AG08396 (cell line): ENCODE measurements at regions not wholly inside any gene's neighbourhood (a gene's known extent, or its start where the extent isn't known, plus 50 kb on each side); places are given as distances from the start of the nearest gene placed in this dataset.

Experiments used
- DNase-seq: peaks from one replicate; pipeline ENCODE4 v3.0.0; 2012; ENCODE audit warnings: low spot score, mixed read lengths

GRCh38 chr12:28601570-28602058, 411.4 kb downstream of the CCDC91 start:
- no peak for DNase-seq

DNA sequence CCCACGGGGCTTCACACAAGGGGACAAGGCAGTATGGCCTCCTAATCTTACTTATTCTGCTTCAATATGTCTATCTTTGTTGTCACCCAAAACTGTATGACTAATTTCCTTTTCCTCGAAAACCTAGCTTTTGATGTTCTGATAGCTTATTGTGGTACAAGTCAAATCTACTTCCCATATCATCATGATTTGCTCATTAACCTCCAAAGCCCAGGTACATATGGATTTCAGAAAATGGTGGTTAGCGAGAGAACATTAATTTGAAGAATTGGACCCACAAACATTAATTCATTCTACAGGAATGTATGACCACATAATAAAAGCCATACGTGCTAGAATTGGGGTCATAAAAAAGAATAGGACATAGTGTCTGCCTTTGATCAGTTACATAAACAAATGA, 412.5 kb downstream of the CCDC91 start:
- no peak for DNase-seq

- DNase-seq: no peak
Observed at GRCh38 chr12:28603239-28603638, 413.0 kb downstream of the CCDC91 start.

- DNase-seq: no peak
Observed at GRCh38 chr12:28603801-28604200, 413.5 kb downstream of the CCDC91 start.

DNA sequence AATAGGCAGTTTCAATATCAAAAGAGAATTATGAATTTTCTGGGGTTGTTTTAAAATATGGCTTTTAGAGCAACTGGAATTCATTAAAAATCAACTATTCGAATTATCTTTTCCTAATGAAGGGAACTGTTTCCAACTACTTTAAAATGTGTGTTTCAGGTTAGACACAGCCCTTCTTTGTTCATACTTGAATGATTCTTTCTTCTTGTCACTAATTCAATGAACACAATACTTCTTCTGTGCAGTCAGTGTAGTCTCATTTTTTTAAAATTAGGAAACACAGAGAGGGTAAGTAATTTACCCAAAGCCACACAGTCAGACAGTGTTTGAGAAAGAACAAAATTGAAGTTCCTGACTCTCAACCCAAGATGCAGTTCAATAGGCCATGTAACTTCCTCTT, 414.0 kb downstream of the CCDC91 start:
- DNase-seq: no peak

DNA sequence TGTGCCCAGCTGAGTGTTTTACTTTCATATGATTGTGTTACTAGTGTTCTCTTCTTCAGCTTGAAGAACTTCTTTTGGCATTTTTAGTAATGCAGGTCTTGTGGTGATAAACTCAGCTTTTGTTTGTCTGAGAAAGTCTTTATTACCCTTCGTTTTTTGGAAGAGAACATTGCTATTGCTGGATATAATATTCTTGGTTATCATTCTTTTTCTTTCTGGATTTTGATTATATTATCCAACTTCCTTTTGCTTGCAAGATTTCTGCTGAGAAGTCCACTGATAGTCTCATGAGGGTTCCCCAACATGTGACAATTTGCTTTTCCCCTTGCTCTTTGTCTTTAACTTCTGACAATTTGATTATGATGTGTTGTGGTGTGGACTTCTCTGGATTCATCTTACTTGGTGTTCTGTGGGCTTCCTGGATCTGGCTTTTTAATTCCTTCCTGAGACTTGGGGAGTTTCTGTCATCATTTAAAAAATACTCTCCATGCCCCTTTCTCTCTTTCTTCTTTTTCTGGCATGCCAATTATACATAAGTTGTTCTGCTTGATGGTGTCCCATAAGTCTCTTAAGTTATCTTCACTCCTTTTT, 416.8 kb downstream of the CCDC91 start:
- no peak for DNase-seq

DNA sequence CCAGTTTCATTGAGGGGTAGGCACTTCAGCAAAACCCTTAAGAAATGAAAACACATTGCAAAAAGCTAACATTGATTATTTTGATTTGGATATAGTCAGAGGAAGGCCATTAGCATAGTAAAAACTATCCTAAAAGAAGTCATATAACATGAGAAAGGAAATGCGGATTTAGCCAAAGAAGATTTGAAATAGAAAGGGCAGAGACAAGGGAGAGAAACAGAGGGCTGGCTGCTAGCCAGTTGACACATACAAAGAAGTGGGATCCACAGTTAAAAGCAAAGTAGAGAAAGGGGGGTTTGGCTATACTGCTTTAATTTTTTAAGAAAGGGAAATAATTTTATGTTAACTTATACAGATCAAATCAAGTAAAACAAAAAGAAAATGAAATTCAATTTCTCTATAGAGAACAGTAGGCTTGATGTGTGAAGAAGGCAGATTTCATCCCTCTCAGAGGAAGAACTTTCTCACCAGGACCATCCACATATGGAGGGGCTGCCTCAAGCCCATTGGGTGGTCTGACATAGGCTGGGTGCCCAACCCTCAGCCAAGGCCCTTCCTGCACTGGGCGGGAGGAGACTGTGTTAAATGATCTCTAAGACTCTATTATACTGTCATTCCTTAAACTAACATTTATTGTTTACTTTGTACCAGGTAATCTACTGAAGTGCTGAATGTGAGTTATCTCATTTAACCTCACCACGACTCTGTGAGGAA, 420.3 kb downstream of the CCDC91 start:
- DNase-seq: no peak

- DNase-seq: peak; percentile 32
Observed at GRCh38 chr12:28611115-28611435, 420.8 kb downstream of the CCDC91 start.

GRCh38 chr12:28611449-28611848, 421.2 kb downstream of the CCDC91 start:
- DNase-seq: no peak

DNA sequence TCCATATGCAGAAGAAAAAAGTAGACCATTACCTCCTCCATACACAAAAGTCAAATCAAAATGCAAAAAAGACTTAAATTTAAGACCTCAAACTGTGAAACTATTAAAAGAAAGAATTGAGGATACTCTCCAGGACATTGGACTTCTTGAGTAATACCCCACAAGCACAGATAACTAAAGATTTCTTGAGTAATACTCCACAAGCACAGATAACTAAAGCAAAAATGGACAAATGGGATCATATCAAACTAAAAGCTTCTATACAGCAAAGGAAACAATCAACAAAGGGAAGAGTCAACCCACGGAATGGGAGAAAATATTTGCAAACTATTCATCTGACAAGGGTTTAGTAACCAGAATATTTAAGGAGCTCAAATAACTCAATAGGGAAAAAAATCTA, 427.9 kb downstream of the CCDC91 start:
- DNase-seq: no peak

DNA sequence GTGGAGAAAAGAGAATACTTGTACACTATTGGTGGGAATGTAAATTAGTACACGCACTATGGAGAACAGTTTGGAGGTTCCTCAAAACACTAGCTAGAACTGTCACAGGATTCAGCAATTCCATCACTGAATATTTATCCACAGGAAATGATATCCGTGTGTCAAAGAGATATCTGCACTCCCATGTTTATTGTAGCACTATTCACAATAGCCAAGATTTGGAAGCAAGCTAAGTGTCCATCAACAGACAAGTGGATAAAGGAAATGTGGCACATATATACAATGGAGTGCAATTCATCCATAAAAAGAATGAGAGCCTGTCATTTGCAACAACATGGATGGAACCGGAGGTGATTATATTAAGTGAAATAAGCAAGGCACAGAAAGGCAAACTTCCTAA, 428.5 kb downstream of the CCDC91 start:
- no peak for DNase-seq

DNA sequence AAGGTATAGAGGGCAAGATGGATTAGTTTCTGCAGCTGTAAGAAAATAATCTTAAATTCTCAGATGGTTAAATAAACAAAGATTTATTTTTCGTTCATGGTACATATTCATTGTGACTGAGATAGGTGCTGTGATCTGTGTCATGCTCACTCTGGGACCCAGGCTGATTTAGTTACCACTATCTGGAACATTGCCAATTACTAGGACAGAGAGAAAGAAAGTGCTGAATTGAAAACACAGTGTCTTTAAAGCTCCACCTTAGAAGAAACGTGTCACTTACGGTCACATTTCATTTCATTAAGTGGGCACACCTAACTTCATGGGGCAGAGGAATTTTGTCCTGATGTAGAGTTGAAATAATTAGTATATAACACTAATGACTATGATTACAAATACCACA, 430.0 kb downstream of the CCDC91 start:
- DNase-seq: no peak

DNA sequence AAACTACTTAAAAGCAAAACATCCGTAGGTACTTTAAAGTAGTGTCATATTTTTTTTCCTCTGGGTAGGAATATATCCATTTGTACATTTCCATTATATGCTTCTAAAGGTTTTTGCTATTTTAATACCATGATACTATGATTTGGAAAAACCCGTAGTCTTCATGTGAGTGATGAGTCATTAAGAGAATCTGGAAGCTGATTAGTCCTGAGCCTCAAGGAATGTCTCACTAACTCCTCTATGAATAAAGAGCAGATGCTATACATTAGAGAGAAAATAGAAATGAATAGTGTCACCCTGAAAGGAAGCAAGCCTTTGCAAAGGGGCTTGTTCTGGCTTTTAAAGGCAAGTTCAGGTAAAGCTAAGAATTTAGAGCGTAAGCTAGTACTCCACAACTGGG, 432.1 kb downstream of the CCDC91 start:
- no peak for DNase-seq

- DNase-seq: no peak
Observed at GRCh38 chr12:28626504-28626903, 436.2 kb downstream of the CCDC91 start.

DNA sequence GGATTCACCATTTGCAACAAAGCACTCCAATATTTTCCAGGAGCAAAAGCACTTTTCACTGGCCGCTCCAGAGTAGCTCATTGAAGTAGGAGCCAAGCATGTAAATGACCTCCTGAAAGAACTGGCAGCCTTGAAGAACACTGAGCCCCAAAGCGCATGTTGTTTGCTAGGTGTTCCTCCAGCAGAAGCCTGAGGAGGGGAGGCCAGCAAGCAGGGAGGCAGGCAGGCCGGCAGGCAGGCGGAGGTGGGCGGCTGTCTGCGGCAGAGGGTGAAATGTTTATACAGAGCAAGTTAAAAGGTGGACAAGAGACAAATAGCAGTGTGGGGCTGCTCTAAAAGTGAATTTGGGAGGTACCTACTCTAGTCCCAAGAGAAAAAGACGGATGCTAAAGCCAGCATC, 439.4 kb downstream of the CCDC91 start:
- DNase-seq: no peak

- DNase-seq: no peak
Observed at GRCh38 chr12:28631831-28632230, 441.6 kb downstream of the CCDC91 start.

- no peak for DNase-seq
Observed at GRCh38 chr12:28640519-28640918, 450.3 kb downstream of the CCDC91 start.

DNA sequence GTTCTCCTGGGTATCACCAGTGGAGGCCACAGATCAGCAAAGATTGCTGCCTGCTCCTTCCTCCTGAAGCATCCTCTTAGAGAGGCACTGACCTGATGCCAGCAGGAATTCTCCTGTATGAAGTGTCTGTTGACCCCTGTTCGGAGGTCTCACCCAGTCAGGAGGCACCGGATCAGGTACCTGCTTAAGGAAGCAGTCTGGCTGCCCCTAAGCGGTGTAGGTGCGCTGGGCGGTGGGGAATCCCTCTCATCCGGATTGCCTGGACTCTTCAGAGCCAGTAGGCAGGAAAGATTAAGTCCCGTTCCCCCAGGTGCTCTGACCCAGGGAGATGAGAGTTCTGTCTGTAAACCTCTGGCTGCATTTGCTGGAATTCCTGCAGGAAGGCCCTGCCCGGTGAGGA, 455.2 kb downstream of the CCDC91 start:
- DNase-seq: no peak

DNA sequence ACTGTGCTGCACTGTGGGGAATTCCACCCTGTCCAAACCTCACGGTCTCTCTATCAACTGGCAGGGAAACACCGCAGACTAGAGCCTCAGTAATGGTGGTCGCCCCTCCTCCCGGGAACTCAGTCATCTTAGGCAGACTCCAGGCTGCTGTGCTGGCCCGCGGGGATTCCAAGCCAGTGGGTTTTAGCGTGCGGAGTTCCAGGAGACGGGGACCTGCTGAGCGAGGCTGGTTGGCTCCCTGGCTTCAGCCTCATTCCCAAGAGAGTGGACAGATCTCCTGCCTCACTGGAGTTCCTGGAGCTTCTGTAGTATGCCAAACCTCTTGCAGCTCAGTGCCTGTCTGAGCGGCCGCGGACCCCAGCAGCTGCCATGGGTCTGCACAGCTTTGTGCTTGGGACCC, 455.6 kb downstream of the CCDC91 start:
- no peak for DNase-seq

DNA sequence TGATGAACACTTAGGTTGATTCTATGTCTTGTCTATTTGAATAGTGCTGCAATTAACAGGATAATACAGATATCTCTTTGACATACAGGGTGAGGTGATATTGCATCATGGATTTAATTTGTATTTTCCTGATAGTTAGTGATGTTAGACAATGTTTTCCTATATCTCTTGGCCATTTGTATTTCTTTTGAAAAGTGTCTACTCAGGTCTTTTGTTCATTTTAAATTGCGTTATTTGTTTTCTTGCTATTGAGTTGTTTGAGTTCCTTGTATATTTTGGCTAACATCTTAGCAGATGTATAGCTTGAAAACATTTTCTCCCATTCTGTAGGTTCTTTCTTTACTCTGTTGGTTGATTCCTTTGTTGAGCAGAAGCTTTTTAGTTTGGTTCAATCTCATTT, 460.6 kb downstream of the CCDC91 start:
- DNase-seq: no peak

- no peak for DNase-seq
Observed at GRCh38 chr12:28652239-28652638, 462.0 kb downstream of the CCDC91 start.

- no peak for DNase-seq
Observed at GRCh38 chr12:28681980-28682379, 467.1 kb upstream of the FAR2 start.

DNA sequence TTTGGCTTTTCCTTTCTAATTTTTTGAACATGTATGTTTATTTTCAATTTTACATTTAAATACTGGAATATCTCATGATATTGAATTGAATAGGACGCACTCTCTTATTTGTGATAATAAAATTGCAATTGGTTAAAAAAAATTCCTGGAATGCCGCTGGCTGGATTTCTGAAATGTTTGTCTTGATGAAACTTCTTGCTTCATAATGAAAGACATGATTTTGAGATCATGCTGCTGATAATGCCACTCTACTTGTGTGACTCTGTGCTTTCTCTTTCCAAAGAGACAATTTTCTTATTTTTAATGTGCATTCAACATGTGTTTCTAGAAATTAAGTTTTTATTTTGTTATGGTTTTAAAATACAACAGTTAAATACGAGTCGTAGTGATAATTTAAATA, 465.7 kb upstream of the FAR2 start:
- DNase-seq: no peak
